NT2/D1 (cell line): ENCODE measurements at regions not wholly inside any gene's neighbourhood (a gene's known extent, or its start where the extent isn't known, plus 50 kb on each side); places are given as distances from the start of the nearest gene placed in this dataset.

Experiments
- SUZ12 ChIP-seq: IDR thresholded peaks from 2 replicates; pipeline ENCODE4 v1.6.1; 2011; ENCODE audit not compliant: insufficient read length, insufficient read depth; ENCODE audit errors: extremely low read depth
- YY1 ChIP-seq: IDR thresholded peaks from 2 replicates; pipeline ENCODE4 v1.6.1; 2011; ENCODE audit not compliant: insufficient read length, insufficient read depth

DNA sequence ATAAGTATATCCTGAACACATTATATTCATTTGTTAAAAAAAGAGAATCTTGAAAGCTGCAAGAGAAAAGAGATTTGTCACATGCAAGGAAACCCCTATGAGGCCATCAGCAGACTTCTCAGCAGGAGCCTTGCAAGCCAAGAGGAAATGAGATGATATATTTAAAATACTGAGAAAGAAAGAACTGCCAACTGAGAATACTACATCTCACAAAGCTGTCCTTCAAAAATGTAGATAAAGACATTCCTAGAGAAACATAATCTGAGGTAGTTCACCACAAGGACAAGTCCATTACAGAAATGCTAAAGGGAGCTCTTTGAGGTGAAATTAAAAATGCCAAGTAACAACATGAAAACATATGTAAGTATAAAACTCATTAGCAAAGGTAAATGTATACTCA is 224.4 kb upstream of the MBL2 start:
- TF ChIP-seq SUZ12: no peak
- TF ChIP-seq YY1: no peak
